ENCODE measurements at regions not wholly inside any gene's neighbourhood (a gene's known extent, or its start where the extent isn't known, plus 50 kb on each side); places are given as distances from the start of the nearest gene placed in this dataset.

DNA sequence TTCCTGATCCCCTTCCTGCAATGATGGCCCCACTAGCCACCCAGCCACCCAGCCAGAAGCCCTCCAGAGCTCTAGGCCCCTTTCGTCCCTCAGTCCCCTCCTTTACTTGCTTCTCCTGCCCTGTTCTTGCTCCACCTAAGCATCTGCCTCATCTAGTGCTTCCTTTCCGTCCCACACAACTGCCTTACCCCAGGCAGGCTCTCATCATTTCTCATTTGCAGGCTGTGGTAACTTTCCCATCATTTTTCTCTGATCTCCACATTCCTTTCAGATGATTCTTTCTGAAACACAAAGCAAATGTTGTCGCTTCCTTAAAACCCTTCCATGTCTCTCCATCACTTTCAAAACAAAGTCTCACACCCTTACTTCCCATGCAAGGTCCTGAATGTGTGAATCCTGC, 459.8 kb downstream of the METTL4 start:
- H3K4me3 ChIP-seq (ENCODE audit: low read length), result no peak overlapping the region
- no peak for TF ChIP-seq EZH2phosphoT487 (IDR thresholded peaks at IDR 0.05; ENCODE audit: low read depth)
- TF ChIP-seq CTCF (IDR thresholded peaks at IDR 0.05; ENCODE audit: low read depth, low read length), result no peak
- H2AFZ ChIP-seq (ENCODE audit: low read depth, low read length), result no peak overlapping the region
- H3K27ac ChIP-seq (ENCODE audit: low read length), result no peak overlapping the region
- H3K9me3 ChIP-seq (ENCODE audit: insufficient read depth, low read length), result no peaks in the 10 kb centered on the region
- no peaks in the 10 kb centered on the region for H3K79me2 ChIP-seq (ENCODE audit: low read length)
- no peak overlapping the region for H3K9ac ChIP-seq (ENCODE audit: low read length)
- H4K20me1 ChIP-seq (ENCODE audit: insufficient read depth, low read length), result no peaks in the 10 kb centered on the region
- no peak overlapping the region for H3K4me2 ChIP-seq (ENCODE audit: low read length)
- no peaks in the 10 kb centered on the region for H3K4me1 ChIP-seq (ENCODE audit: low read length)
- H3K27me3 ChIP-seq (ENCODE audit: low read depth, low read length), result peaks cover 16% of the 10 kb centered on the region; the same call in 1 of the 2 replicates
- no peaks in the 10 kb centered on the region for H3K36me3 ChIP-seq (replicated peaks; ENCODE audit: low read depth, low read length)

DNA sequence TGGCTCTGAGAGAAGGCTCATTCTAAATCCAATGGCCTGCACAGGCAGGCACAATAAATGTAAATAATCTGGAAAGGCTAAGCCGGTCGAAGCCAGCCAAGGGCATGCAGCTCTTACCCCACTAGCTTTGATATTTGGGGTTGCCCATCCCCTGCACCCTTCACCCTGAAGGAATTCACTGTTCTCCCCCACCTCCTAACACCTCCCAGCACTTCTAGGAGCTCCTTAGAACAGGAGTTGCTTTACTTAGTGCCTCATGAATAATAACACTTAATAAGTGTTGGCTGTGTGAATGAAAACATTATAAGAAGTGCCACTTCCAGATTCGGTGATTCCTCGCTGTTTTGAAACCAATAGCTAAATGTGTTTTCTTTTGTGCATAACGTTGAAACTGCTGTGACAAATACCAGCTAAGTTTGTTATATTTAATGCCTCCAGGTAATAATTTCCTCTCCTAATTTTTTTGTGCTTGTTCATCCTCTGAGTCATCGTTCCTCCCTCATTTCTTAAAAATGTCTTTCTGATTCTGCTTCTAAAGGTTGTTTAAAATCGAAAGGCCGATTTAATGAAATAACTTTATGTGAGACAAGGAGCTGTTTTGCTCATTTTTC, 458.8 kb downstream of the METTL4 start:
- peaks cover 16% of the 10 kb centered on the region; the same call in 1 of the 2 replicates for H3K27me3 ChIP-seq (ENCODE audit: low read depth, low read length)
- no peak for TF ChIP-seq CTCF (IDR thresholded peaks at IDR 0.05; ENCODE audit: low read depth, low read length)
- TF ChIP-seq EZH2phosphoT487 (IDR thresholded peaks at IDR 0.05; ENCODE audit: low read depth), result no peak
- no peaks in the 10 kb centered on the region for H3K9me3 ChIP-seq (ENCODE audit: insufficient read depth, low read length)
- H3K4me3 ChIP-seq (ENCODE audit: low read length), result no peak overlapping the region
- no peaks in the 10 kb centered on the region for H4K20me1 ChIP-seq (ENCODE audit: insufficient read depth, low read length)
- no peaks in the 10 kb centered on the region for H3K36me3 ChIP-seq (replicated peaks; ENCODE audit: low read depth, low read length)
- H3K27ac ChIP-seq (ENCODE audit: low read length), result no peak overlapping the region
- no peak overlapping the region for H2AFZ ChIP-seq (ENCODE audit: low read depth, low read length)
- no peaks in the 10 kb centered on the region for H3K79me2 ChIP-seq (ENCODE audit: low read length)
- H3K9ac ChIP-seq (ENCODE audit: low read length), result no peak overlapping the region
- H3K4me1 ChIP-seq (ENCODE audit: low read length), result no peaks in the 10 kb centered on the region
- H3K4me2 ChIP-seq (ENCODE audit: low read length), result no peak overlapping the region

DNA sequence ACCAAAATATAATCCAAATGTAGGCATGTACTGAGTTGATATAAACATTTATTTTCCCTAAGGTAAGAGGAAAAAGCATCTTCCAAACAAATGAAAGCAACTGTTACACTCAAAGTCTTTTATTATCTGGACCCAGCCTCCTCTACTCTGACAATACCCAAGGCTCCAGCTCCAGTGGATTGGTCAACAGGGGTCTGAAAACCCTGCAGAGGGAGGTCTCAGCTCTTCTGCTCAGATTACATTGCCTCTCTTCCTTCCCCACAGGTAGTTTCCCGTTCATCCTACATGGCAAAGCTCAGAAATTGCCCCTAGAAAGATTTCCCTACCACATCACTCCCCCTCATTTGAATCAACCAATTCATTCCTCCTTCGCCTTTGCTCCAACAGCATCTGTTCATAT, 457.0 kb downstream of the METTL4 start:
- H3K4me1 ChIP-seq (ENCODE audit: low read length), result no peaks in the 10 kb centered on the region

DNA sequence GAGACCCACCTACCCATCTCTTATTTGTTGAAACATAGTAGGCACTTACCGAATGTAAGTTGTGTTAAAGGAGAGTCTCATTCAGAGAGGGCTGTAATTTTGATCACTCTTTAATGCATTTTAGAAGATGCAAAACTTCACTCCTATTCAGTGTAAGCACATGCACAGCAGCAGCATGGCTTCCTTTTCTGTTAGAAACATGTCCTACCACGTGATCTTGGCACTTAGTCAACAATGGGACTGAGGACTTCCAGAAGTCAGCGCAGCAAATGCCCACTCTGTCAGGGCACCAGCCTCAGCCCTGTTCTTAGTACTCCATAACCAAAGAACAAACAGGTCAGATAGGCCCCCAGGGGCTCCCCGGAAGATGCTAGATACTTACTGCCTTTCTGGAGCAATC, 456.5 kb downstream of the METTL4 start:
- TF ChIP-seq EZH2phosphoT487 (IDR thresholded peaks at IDR 0.05; ENCODE audit: low read depth) (no peak), CTCF (IDR thresholded peaks at IDR 0.05; ENCODE audit: low read depth, low read length) (no peak)
- Histone ChIP-seq H3K27me3 (ENCODE audit: low read depth, low read length) (peaks cover 16% of the 10 kb centered on the region; the same call in 1 of the 2 replicates), H3K9ac (ENCODE audit: low read length) (no peak overlapping the region), H3K9me3 (ENCODE audit: insufficient read depth, low read length) (no peaks in the 10 kb centered on the region), H4K20me1 (ENCODE audit: insufficient read depth, low read length) (no peaks in the 10 kb centered on the region), H3K36me3 (replicated peaks; ENCODE audit: low read depth, low read length) (no peaks in the 10 kb centered on the region), H3K4me2 (ENCODE audit: low read length) (no peak overlapping the region), H3K79me2 (ENCODE audit: low read length) (no peaks in the 10 kb centered on the region), H3K4me1 (ENCODE audit: low read length) (no peaks in the 10 kb centered on the region), H3K4me3 (ENCODE audit: low read length) (no peak overlapping the region), H2AFZ (ENCODE audit: low read depth, low read length) (no peak overlapping the region), H3K27ac (ENCODE audit: low read length) (no peak overlapping the region)

More for the DNA sequence above, 457.0 kb downstream of the METTL4 start:
- Histone ChIP-seq H3K4me2 (ENCODE audit: low read length) (no peak overlapping the region), H3K27ac (ENCODE audit: low read length) (no peak overlapping the region), H3K27me3 (ENCODE audit: low read depth, low read length) (peaks cover 16% of the 10 kb centered on the region; the same call in 1 of the 2 replicates), H3K9ac (ENCODE audit: low read length) (no peak overlapping the region), H4K20me1 (ENCODE audit: insufficient read depth, low read length) (no peaks in the 10 kb centered on the region), H3K79me2 (ENCODE audit: low read length) (no peaks in the 10 kb centered on the region), H3K36me3 (replicated peaks; ENCODE audit: low read depth, low read length) (no peaks in the 10 kb centered on the region), H2AFZ (ENCODE audit: low read depth, low read length) (no peak overlapping the region), H3K9me3 (ENCODE audit: insufficient read depth, low read length) (no peaks in the 10 kb centered on the region), H3K4me3 (ENCODE audit: low read length) (no peak overlapping the region)
- no peak for TF ChIP-seq CTCF (IDR thresholded peaks at IDR 0.05; ENCODE audit: low read depth, low read length)

Data from OCI-LY3 (cell line).